Fibroblast of lung (primary cell): ENCODE measurements at regions not wholly inside any gene's neighbourhood (a gene's known extent, or its start where the extent isn't known, plus 50 kb on each side); places are given as distances from the start of the nearest gene placed in this dataset.

Experiments
- DNase-seq, 2 donors: peaks; one replicate each; pipeline versions ENCODE4 v3.0.0 to v3.0.0-alpha.2; 2010; ENCODE audit warnings: low read depth in 2 of 2
- H2AFZ ChIP-seq: 2 replicates; pipeline ENCODE4 v1.5.1; 2012; ENCODE audit warnings: low read length, control low read depth, inconsistent platforms
- H3K27ac ChIP-seq: 2 replicates; pipeline ENCODE4 v1.5.1; 2011; ENCODE audit warnings: low read length, control low read depth; ENCODE audit not compliant: insufficient read depth
- H3K27me3 ChIP-seq: 2 replicates; pipeline ENCODE4 v1.5.1; 2011; ENCODE audit warnings: mild to moderate bottlenecking, low read length; ENCODE audit not compliant: control insufficient read depth, insufficient read depth
- H3K36me3 ChIP-seq: 2 replicates; pipeline ENCODE4 v1.5.1; 2011; ENCODE audit warnings: low read length; ENCODE audit not compliant: control insufficient read depth, insufficient read depth
- H3K4me1 ChIP-seq: 2 replicates; pipeline ENCODE4 v1.5.1; 2011; ENCODE audit warnings: low read length; ENCODE audit not compliant: control insufficient read depth, insufficient read depth; ENCODE audit errors: extremely low read depth
- H3K4me2 ChIP-seq: 2 replicates; pipeline ENCODE4 v1.5.1; 2011; ENCODE audit warnings: low read length, control low read depth; ENCODE audit not compliant: insufficient read depth; ENCODE audit errors: extremely low read depth
- H3K4me3 ChIP-seq, 4 experiments: fragments of 200-600 bp in 1 of 4; sonication (generic) in 1 of 4; replicated peaks in 1 of 4; 2 replicates each; pipeline ENCODE4 v1.5.1; 2011 to 2016; ENCODE audit warnings: low read length in 4 of 4, low read depth in 3 of 4, mild to moderate bottlenecking in 3 of 4, control low read depth in 2 of 4, inconsistent platforms in 1 of 4, mixed read lengths in 1 of 4; ENCODE audit not compliant: insufficient read depth in 1 of 4; ENCODE audit errors: control extremely low read depth in 1 of 4
- H3K79me2 ChIP-seq: 2 replicates; pipeline ENCODE4 v1.5.1; 2012; ENCODE audit warnings: mild to moderate bottlenecking, low read length, inconsistent platforms; ENCODE audit not compliant: control insufficient read depth, insufficient read depth
- H3K9ac ChIP-seq: 2 replicates; pipeline ENCODE4 v1.5.1; 2011; ENCODE audit warnings: mild to moderate bottlenecking, low read length, control low read depth; ENCODE audit not compliant: insufficient read depth
- H3K9me3 ChIP-seq: 2 replicates; pipeline ENCODE4 v1.5.1; 2012; ENCODE audit warnings: low read depth, low read length; ENCODE audit not compliant: control insufficient read depth, insufficient read depth
- H4K20me1 ChIP-seq: 2 replicates; pipeline ENCODE4 v1.5.1; 2011; ENCODE audit warnings: low read length; ENCODE audit not compliant: control insufficient read depth, insufficient read depth; ENCODE audit errors: extremely low read depth
- CTCF ChIP-seq, 2 donors: IDR thresholded peaks in 1 of 2; conservative IDR thresholded peaks in 1 of 2; 1 replicate in 1 of 2; 2 replicates in 1 of 2; pipeline ENCODE4 v1.5.1; 2011 to 2012; ENCODE audit warnings: low read length in 2 of 2, control low read depth in 1 of 2, inconsistent platforms in 1 of 2, low read depth in 1 of 2, mild to moderate bottlenecking in 1 of 2
- EZH2 ChIP-seq: IDR thresholded peaks from 2 replicates; pipeline ENCODE4 v1.5.1; 2012; ENCODE audit warnings: low read length, control low read depth, mild to moderate bottlenecking; ENCODE audit errors: missing control alignments

GRCh38 chr6:167422934-167423333, 98.0 kb downstream of the TTLL2 start:
- Histone ChIP-seq H3K36me3 (no peaks in the 10 kb centered on the region), H3K4me1 (no peaks in the 10 kb centered on the region), H3K9me3 (no peaks in the 10 kb centered on the region), H3K27ac (no peak overlapping the region), H3K27me3 (no peaks in the 10 kb centered on the region), H3K4me3 (no peak overlapping the region), H2AFZ (no peak overlapping the region), H3K79me2 (no peaks in the 10 kb centered on the region), H4K20me1 (no peaks in the 10 kb centered on the region), H3K9ac (no peak overlapping the region), H3K4me2 (no peak overlapping the region)
- TF ChIP-seq CTCF (conservative IDR thresholded peaks at IDR 0.05 in 1 of 2, IDR thresholded peaks at IDR 0.05 in 1 of 2; ENCODE audit: low read depth in 1 of 2, low read length in 2 of 2) (no peak), EZH2 (no peak)
- no peak for DNase-seq

DNA sequence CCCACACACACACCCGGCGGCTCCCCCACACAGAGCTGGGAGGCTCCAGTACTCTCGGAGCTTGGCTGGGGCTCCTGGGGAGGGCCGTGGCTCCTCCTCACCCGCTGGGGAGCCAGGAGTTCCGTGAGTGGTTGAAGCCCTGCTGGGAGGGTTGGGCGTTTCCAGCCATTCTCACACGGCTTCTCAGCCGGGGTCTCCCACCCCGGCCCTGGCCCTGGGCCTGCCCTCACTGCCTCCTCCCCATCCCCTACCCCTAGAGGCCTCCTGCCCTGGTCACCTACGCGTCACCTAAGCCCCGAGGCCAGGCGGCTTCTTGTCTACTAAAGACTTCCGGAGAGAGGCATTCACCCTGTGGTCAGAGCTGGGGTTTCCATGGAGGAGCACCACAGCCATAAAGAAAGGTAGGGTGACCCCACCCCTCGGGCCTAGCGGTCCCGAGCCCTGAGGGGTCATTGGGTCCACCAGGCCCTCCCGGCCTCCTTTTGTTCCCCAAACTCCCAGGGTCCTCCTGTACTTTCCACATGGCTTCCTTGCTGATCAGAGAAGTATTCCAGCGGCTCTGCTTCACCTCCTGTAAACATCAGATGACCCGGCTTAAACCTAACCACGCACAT, 99.3 kb downstream of the TTLL2 start:
- DNase-seq = no peak
- no peaks in the 10 kb centered on the region for H3K9me3 ChIP-seq
- H3K27me3 ChIP-seq = no peaks in the 10 kb centered on the region
- no peaks in the 10 kb centered on the region for H3K36me3 ChIP-seq
- H3K9ac ChIP-seq = no peak overlapping the region
- H3K27ac ChIP-seq = no peak overlapping the region
- H3K4me1 ChIP-seq = no peaks in the 10 kb centered on the region
- H3K79me2 ChIP-seq = no peaks in the 10 kb centered on the region
- no peaks in the 10 kb centered on the region for H4K20me1 ChIP-seq
- no peak overlapping the region for H2AFZ ChIP-seq
- no peak overlapping the region for H3K4me2 ChIP-seq
- TF ChIP-seq EZH2 = no peak
- no peak for TF ChIP-seq CTCF (conservative IDR thresholded peaks at IDR 0.05 in 1 of 2, IDR thresholded peaks at IDR 0.05 in 1 of 2; ENCODE audit: low read depth in 1 of 2, low read length in 2 of 2)
- H3K4me3 ChIP-seq = no peak overlapping the region

DNA sequence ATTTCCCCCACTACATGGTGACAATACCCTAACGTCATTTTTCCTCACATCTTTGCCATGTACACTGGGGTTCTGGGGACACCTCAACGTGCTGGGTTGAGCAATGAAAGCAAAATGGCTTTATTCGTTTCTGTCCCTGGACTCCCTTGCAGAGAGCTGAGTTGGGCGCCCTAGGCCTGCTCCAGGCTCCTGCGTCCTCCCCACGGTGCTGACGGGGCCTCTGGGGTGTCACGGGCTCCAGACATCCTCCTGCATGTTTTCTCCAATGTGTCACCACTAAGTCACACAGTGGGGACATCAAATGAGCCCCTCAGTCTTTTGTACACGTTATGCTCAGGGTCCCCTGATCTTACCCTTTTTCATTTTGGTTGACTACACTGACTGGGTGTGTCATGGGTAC, 99.8 kb downstream of the TTLL2 start:
- no peaks in the 10 kb centered on the region for H3K79me2 ChIP-seq

More for the DNA sequence above, 99.8 kb downstream of the TTLL2 start:
- Histone ChIP-seq H3K4me2 (no peak overlapping the region), H3K9ac (no peak overlapping the region), H3K4me3 (no peak overlapping the region), H3K27ac (no peak overlapping the region), H3K27me3 (no peaks in the 10 kb centered on the region), H3K36me3 (no peaks in the 10 kb centered on the region), H3K4me1 (no peaks in the 10 kb centered on the region), H2AFZ (no peak overlapping the region), H3K9me3 (no peaks in the 10 kb centered on the region), H4K20me1 (no peaks in the 10 kb centered on the region)
- TF ChIP-seq CTCF (conservative IDR thresholded peaks at IDR 0.05 in 1 of 2, IDR thresholded peaks at IDR 0.05 in 1 of 2; ENCODE audit: low read depth in 1 of 2, low read length in 2 of 2) = no peak
- no peak for DNase-seq
